ENCODE measurements at regions not wholly inside any gene's neighbourhood (a gene's known extent, or its start where the extent isn't known, plus 50 kb on each side); places are given as distances from the start of the nearest gene placed in this dataset.

- no peak for DNase-seq (ENCODE audit: low spot score in 2 of 2)
- 81 to 100% methylated on average over 1 to 2 of the region's 2 CpGs for WGBS, 2 donors
- TF ChIP-seq CTCF (IDR thresholded peaks at IDR 0.05): no peak
- TF ChIP-seq POLR2A (IDR thresholded peaks at IDR 0.05): no peak
- no peak overlapping the region for H3K4me3 ChIP-seq (ENCODE audit: low read depth, poor library complexity, severe bottlenecking)
- intact Hi-C loops (cut with DNase I; ENCODE audit: low total_unique reads): no loop called here
Measured at GRCh38 chr17:54518706-54519105, 381.9 kb upstream of the TOM1L1 start.

GRCh38 chr17:54521137-54521536 lies 379.5 kb upstream of the TOM1L1 start:
- intact Hi-C loops (cut with DNase I; ENCODE audit: low total_unique reads): no loop called here
- 49 to 53% methylated on average over 4 of the region's 4 CpGs for WGBS, 2 donors
- no peak overlapping the region for H3K4me3 ChIP-seq (ENCODE audit: low read depth, poor library complexity, severe bottlenecking)
- TF ChIP-seq CTCF (IDR thresholded peaks at IDR 0.05) (no peak), POLR2A (IDR thresholded peaks at IDR 0.05) (no peak)
- no peak for DNase-seq (ENCODE audit: low spot score in 2 of 2)

GRCh38 chr17:54524501-54524900 lies 376.2 kb upstream of the TOM1L1 start:
- WGBS, 2 donors: 74 to 76% methylated on average over 2 of the region's 2 CpGs
- intact Hi-C loops (cut with DNase I; ENCODE audit: low total_unique reads): no loop called here
- TF ChIP-seq POLR2A (IDR thresholded peaks at IDR 0.05): no peak

GRCh38 chr17:54527941-54528340 lies 372.7 kb upstream of the TOM1L1 start:
- H3K4me3 ChIP-seq (ENCODE audit: low read depth, poor library complexity, severe bottlenecking): no peak overlapping the region
- TF ChIP-seq POLR2A (IDR thresholded peaks at IDR 0.05) (no peak), CTCF (IDR thresholded peaks at IDR 0.05) (no peak)
- 40 to 50% methylated on average over 2 of the region's 2 CpGs for WGBS, 2 donors
- intact Hi-C loops (cut with DNase I; ENCODE audit: low total_unique reads): no loop called here
- no peak for DNase-seq (ENCODE audit: low spot score in 2 of 2)

More at GRCh38 chr17:54524501-54524900, 376.2 kb upstream of the TOM1L1 start:
- DNase-seq (ENCODE audit: low spot score in 2 of 2): no peak
- no peak overlapping the region for H3K4me3 ChIP-seq (ENCODE audit: low read depth, poor library complexity, severe bottlenecking)

GRCh38 chr17:54530398-54530797 lies 370.3 kb upstream of the TOM1L1 start:
- no peak for DNase-seq (ENCODE audit: low spot score in 2 of 2)
- H3K4me3 ChIP-seq (ENCODE audit: low read depth, poor library complexity, severe bottlenecking): no peak overlapping the region
- intact Hi-C loops (cut with DNase I; ENCODE audit: low total_unique reads): no loop called here
- TF ChIP-seq CTCF (IDR thresholded peaks at IDR 0.05) (no peak), POLR2A (IDR thresholded peaks at IDR 0.05) (no peak)
- 72 to 78% methylated on average over 3 of the region's 3 CpGs for WGBS, 2 donors

- intact Hi-C loops (cut with DNase I; ENCODE audit: low total_unique reads): no loop called here
- no peak for DNase-seq (ENCODE audit: low spot score in 2 of 2)
- TF ChIP-seq CTCF (IDR thresholded peaks at IDR 0.05) (no peak), POLR2A (IDR thresholded peaks at IDR 0.05) (no peak)
- H3K4me3 ChIP-seq (ENCODE audit: low read depth, poor library complexity, severe bottlenecking): no peak overlapping the region
- WGBS, 2 donors: 89 to 95% methylated on average over 4 of the region's 4 CpGs
Measured at GRCh38 chr17:54536306-54536705, 364.3 kb upstream of the TOM1L1 start.

Measured in lower leg skin (tissue), 4 donors.